H9 (cell line): ENCODE measurements at regions not wholly inside any gene's neighbourhood (a gene's known extent, or its start where the extent isn't known, plus 50 kb on each side); places are given as distances from the start of the nearest gene placed in this dataset.

Source experiments
- DNase-seq: peaks from one replicate; pipeline ENCODE4 v3.0.0-alpha.2; 2017
- H2AFZ ChIP-seq: one replicate; pipeline ENCODE4 v1.6.1; 2013; ENCODE audit warnings: mild to moderate bottlenecking, low read length, control low read depth, moderate library complexity
- H2AK5ac ChIP-seq: 2 replicates; pipeline ENCODE4 v1.6.1; 2013; ENCODE audit warnings: low read length, control low read depth, mixed read lengths; ENCODE audit not compliant: insufficient read length
- H2BK120ac ChIP-seq: one replicate; pipeline ENCODE4 v1.6.1; 2013; ENCODE audit warnings: low read depth, mild to moderate bottlenecking, low read length, control low read depth, inconsistent platforms; ENCODE audit not compliant: poor library complexity, severe bottlenecking
- H2BK12ac ChIP-seq: 2 replicates; pipeline ENCODE4 v1.6.1; 2013; ENCODE audit warnings: low read length, control low read depth, mixed read lengths, low read depth; ENCODE audit not compliant: insufficient read length
- H2BK15ac ChIP-seq: 2 replicates; pipeline ENCODE4 v1.6.1; 2013; ENCODE audit warnings: low read depth, low read length, control low read depth
- H2BK20ac ChIP-seq: one replicate; pipeline ENCODE4 v1.6.1; 2013; ENCODE audit warnings: low read depth, mild to moderate bottlenecking, low read length, control low read depth, inconsistent platforms; ENCODE audit not compliant: poor library complexity, severe bottlenecking
- H2BK5ac ChIP-seq: 2 replicates; pipeline ENCODE4 v1.6.1; 2013; ENCODE audit warnings: low read length, control low read depth, mixed read lengths; ENCODE audit not compliant: insufficient read length
- H3K14ac ChIP-seq: 2 replicates; pipeline ENCODE4 v1.6.1; 2013; ENCODE audit warnings: low read length, control low read depth; ENCODE audit not compliant: insufficient read depth
- H3K18ac ChIP-seq: 2 replicates; pipeline ENCODE4 v1.6.1; 2013; ENCODE audit warnings: low read depth, mild to moderate bottlenecking, mixed read lengths, low read length, control low read depth; ENCODE audit not compliant: insufficient read length
- H3K23ac ChIP-seq: 2 replicates; pipeline ENCODE4 v1.6.1; 2013; ENCODE audit warnings: low read length, control low read depth, mixed read lengths, low read depth; ENCODE audit not compliant: insufficient read length
- H3K23me2 ChIP-seq: 2 replicates; pipeline ENCODE4 v1.6.1; 2013; ENCODE audit warnings: low read depth, mild to moderate bottlenecking, mixed read lengths, low read length, control low read depth; ENCODE audit not compliant: insufficient read length, poor library complexity, severe bottlenecking
- H3K27ac ChIP-seq: 2 replicates; pipeline ENCODE4 v1.5.1; 2013; ENCODE audit warnings: low read length, control low read depth, mixed read lengths, low read depth; ENCODE audit not compliant: insufficient read length
- H3K27me3 ChIP-seq: 2 replicates; pipeline ENCODE4 v1.6.1; 2013; ENCODE audit warnings: low read length, control low read depth, inconsistent platforms; ENCODE audit not compliant: insufficient read depth
- H3K4ac ChIP-seq: 2 replicates; pipeline ENCODE4 v1.6.1; 2013; ENCODE audit warnings: low read depth, mild to moderate bottlenecking, control low read depth, inconsistent platforms, low read length, moderate library complexity
- H3K4me1 ChIP-seq: 2 replicates; pipeline ENCODE4 v1.6.1; 2013; ENCODE audit warnings: low read length, control low read depth, inconsistent platforms; ENCODE audit not compliant: insufficient read depth
- H3K4me2 ChIP-seq: 2 replicates; pipeline ENCODE4 v1.6.1; 2013; ENCODE audit warnings: low read length, control low read depth, mixed read lengths; ENCODE audit not compliant: insufficient read length, insufficient read depth
- H3K56ac ChIP-seq: 2 replicates; pipeline ENCODE4 v1.6.1; 2013; ENCODE audit warnings: low read depth, mild to moderate bottlenecking, mixed read lengths, low read length, control low read depth; ENCODE audit not compliant: insufficient read length
- H3K79me1 ChIP-seq: 2 replicates; pipeline ENCODE4 v1.6.1; 2013; ENCODE audit warnings: low read depth, mild to moderate bottlenecking, moderate library complexity, low read length, control low read depth, inconsistent platforms; ENCODE audit not compliant: insufficient read depth, poor library complexity, severe bottlenecking
- H3K79me2 ChIP-seq: 2 replicates; pipeline ENCODE4 v1.6.1; 2013; ENCODE audit warnings: low read length, control low read depth, inconsistent platforms; ENCODE audit not compliant: insufficient read depth
- H3K9ac ChIP-seq: 2 replicates; pipeline ENCODE4 v1.6.1; 2013; ENCODE audit warnings: low read length, control low read depth, mixed read lengths; ENCODE audit not compliant: insufficient read length; ENCODE audit errors: extremely low read depth
- H3K9me3 ChIP-seq: one replicate; pipeline ENCODE4 v1.6.1; 2013; ENCODE audit warnings: low read depth, low read length, inconsistent platforms; ENCODE audit not compliant: control insufficient read depth
- H3T11ph ChIP-seq: one replicate; pipeline ENCODE4 v1.6.1; 2013; ENCODE audit warnings: mild to moderate bottlenecking, low read length, control low read depth, inconsistent platforms
- H4K20me1 ChIP-seq: one replicate; pipeline ENCODE4 v1.6.1; 2013; ENCODE audit not compliant: control insufficient read depth, insufficient read length, insufficient read depth
- H4K5ac ChIP-seq: 2 replicates; pipeline ENCODE4 v1.6.1; 2013; ENCODE audit warnings: low read depth, mild to moderate bottlenecking, mixed read lengths, low read length, control low read depth; ENCODE audit not compliant: insufficient read length
- H4K8ac ChIP-seq: replicated peaks from 2 replicates; pipeline ENCODE4 v1.6.1; 2013; ENCODE audit warnings: low read length, control low read depth, mixed read lengths, low read depth; ENCODE audit not compliant: insufficient read length
- H4K91ac ChIP-seq: 2 replicates; pipeline ENCODE4 v1.6.1; 2013; ENCODE audit warnings: low read depth, mild to moderate bottlenecking, moderate library complexity, mixed read lengths, low read length, control low read depth; ENCODE audit not compliant: insufficient read length
- H3K27ac Mint-ChIP-seq, 3 experiments: 2 replicates in 2 of 3; 3 replicates in 1 of 3; pipeline ENCODE4 v1.8.0; 2020 to 2021; ENCODE audit warnings: mixed read lengths in 3 of 3, mild to moderate bottlenecking in 1 of 3, moderate library complexity in 1 of 3
- H3K27me3 Mint-ChIP-seq: 2 replicates; pipeline ENCODE4 v1.8.0; 2021; ENCODE audit warnings: low read depth, mild to moderate bottlenecking, moderate library complexity, mixed read lengths
- H3K36me3 Mint-ChIP-seq, 3 experiments: 2 replicates in 2 of 3; 3 replicates in 1 of 3; pipeline ENCODE4 v1.8.0; 2020 to 2021; ENCODE audit warnings: low read depth in 3 of 3, mixed read lengths in 3 of 3; ENCODE audit not compliant: insufficient read depth in 1 of 3
- H3K4me1 Mint-ChIP-seq, 2 experiments: 2 replicates each; pipeline ENCODE4 v1.8.0; 2020; ENCODE audit warnings: mixed read lengths in 2 of 2
- H3K4me3 Mint-ChIP-seq, 2 experiments: 2 replicates in 1 of 2; 3 replicates in 1 of 2; pipeline ENCODE4 v1.8.0; 2020 to 2021; ENCODE audit warnings: mild to moderate bottlenecking in 2 of 2, mixed read lengths in 2 of 2, moderate library complexity in 1 of 2
- H3K9me3 Mint-ChIP-seq, 2 experiments: 2 replicates in 1 of 2; 3 replicates in 1 of 2; pipeline ENCODE4 v1.8.0; 2020; ENCODE audit warnings: mild to moderate bottlenecking in 2 of 2, mixed read lengths in 2 of 2, moderate library complexity in 1 of 2
- WGBS: extraction: QIAGEN DNeasy Blood & Tissue Kit; methylation state at CpG from one replicate; pipeline ENCODE4 v1.1.7; 2013; ENCODE audit warnings: missing lambda C conversion rate, low lambda C conversion rate, mixed read lengths; ENCODE audit not compliant: insufficient read length; ENCODE audit errors: extremely low coverage; 5-methylcytosine and 5-hydroxymethylcytosine counted together
- TF ChIP-seq, protein P1 (sequence below): fragments of 200-600 bp; sonication (generic); conservative IDR thresholded peaks from 3 replicates; pipeline ENCODE4 v1.8.0; 2021; ENCODE audit warnings: antibody characterized with exemption, mild to moderate bottlenecking

- WGBS = no CpG with 5 or more reads among the region's 7 CpGs
- no peak overlapping the region; a peak in 1 of 7 replicates for H3K27ac Mint-ChIP-seq
- H2BK120ac ChIP-seq = no peak overlapping the region
- no peak overlapping the region for H3K9ac ChIP-seq
- no peak overlapping the region for H3K27ac ChIP-seq
- H3K9me3 ChIP-seq = no peaks in the 10 kb centered on the region
- H3K27me3 ChIP-seq = no peaks in the 10 kb centered on the region
- H3K27me3 Mint-ChIP-seq = peaks cover 8% of the 10 kb centered on the region
- DNase-seq = no peak
- H3K4ac ChIP-seq = no peak overlapping the region
- no peaks in the 10 kb centered on the region for H3K36me3 Mint-ChIP-seq
- H2AK5ac ChIP-seq = no peak overlapping the region
- no peak overlapping the region for H2AFZ ChIP-seq
- no peak overlapping the region for H3K56ac ChIP-seq
- no peak overlapping the region for H3K18ac ChIP-seq
- H4K20me1 ChIP-seq = no peaks in the 10 kb centered on the region
- peaks cover 11% of the 10 kb centered on the region; the same call in 1 of the 2 replicates for H3K4me1 ChIP-seq
- no peak overlapping the region; a peak in 1 of 5 replicates for H3K4me3 Mint-ChIP-seq
- no peaks in the 10 kb centered on the region for H3K79me2 ChIP-seq
- H3K4me1 Mint-ChIP-seq = peaks cover 30 to 35% of the 10 kb centered on the region in 2 experiments
- no peak overlapping the region for H4K8ac ChIP-seq
- TF ChIP-seq, protein P1, sequence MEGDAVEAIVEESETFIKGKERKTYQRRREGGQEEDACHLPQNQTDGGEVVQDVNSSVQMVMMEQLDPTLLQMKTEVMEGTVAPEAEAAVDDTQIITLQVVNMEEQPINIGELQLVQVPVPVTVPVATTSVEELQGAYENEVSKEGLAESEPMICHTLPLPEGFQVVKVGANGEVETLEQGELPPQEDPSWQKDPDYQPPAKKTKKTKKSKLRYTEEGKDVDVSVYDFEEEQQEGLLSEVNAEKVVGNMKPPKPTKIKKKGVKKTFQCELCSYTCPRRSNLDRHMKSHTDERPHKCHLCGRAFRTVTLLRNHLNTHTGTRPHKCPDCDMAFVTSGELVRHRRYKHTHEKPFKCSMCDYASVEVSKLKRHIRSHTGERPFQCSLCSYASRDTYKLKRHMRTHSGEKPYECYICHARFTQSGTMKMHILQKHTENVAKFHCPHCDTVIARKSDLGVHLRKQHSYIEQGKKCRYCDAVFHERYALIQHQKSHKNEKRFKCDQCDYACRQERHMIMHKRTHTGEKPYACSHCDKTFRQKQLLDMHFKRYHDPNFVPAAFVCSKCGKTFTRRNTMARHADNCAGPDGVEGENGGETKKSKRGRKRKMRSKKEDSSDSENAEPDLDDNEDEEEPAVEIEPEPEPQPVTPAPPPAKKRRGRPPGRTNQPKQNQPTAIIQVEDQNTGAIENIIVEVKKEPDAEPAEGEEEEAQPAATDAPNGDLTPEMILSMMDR = no peak
- H3T11ph ChIP-seq = no peak overlapping the region
- H2BK15ac ChIP-seq = no peak overlapping the region
- H4K5ac ChIP-seq = no peak overlapping the region
- no peak overlapping the region for H2BK20ac ChIP-seq
- H3K4me2 ChIP-seq = no peak overlapping the region
- no peak overlapping the region for H2BK5ac ChIP-seq
- H3K79me1 ChIP-seq = no peaks in the 10 kb centered on the region
- no peak overlapping the region for H3K14ac ChIP-seq
- no peak overlapping the region for H2BK12ac ChIP-seq
- no peak overlapping the region for H4K91ac ChIP-seq
- no peaks in the 10 kb centered on the region for H3K23me2 ChIP-seq
- no peak overlapping the region for H3K23ac ChIP-seq
- H3K9me3 Mint-ChIP-seq = peaks cover 0 to 2% of the 10 kb centered on the region in 2 experiments; a peak in 2 of 5 replicates
Measured at GRCh38 chr12:131347732-131348131, 363.2 kb upstream of the SFSWAP start.
